GM23338 (cell line): ENCODE measurements at regions not wholly inside any gene's neighbourhood (a gene's known extent, or its start where the extent isn't known, plus 50 kb on each side); places are given as distances from the start of the nearest gene placed in this dataset.

ENCODE experiments used
- ATAC-seq: fragments of 200-7000 bp; cut with Tn5 transposase; 3 replicates; pipeline ENCODE4 v1.9.1; 2020
- DNase-seq: peaks from one replicate; pipeline ENCODE4 v3.0.0-alpha.2; 2015; ENCODE audit warnings: low spot score
- H2AFZ ChIP-seq: fragments of 200-600 bp; sonication (generic); 2 replicates; pipeline ENCODE4 v1.8.0; 2016; ENCODE audit warnings: antibody characterized with exemption, mild to moderate bottlenecking, moderate library complexity
- H3F3A ChIP-seq: fragments of 200-600 bp; sonication (generic); replicated peaks from 2 replicates; pipeline ENCODE4 v1.8.0; 2017; ENCODE audit warnings: antibody characterized with exemption, mixed run types, low read depth
- H3K27ac ChIP-seq: fragments of 200-600 bp; sonication (generic); 2 replicates; pipeline ENCODE4 v1.6.1; 2016; ENCODE audit warnings: low read depth
- H3K27me3 ChIP-seq: fragments of 200-600 bp; sonication (generic); 2 replicates; pipeline ENCODE4 v1.8.0; 2016; ENCODE audit warnings: mild to moderate bottlenecking, mixed run types, moderate library complexity; ENCODE audit not compliant: insufficient read depth
- H3K36me3 ChIP-seq: fragments of 200-600 bp; sonication (generic); 2 replicates; pipeline ENCODE4 v1.8.0; 2016; ENCODE audit warnings: mild to moderate bottlenecking; ENCODE audit not compliant: insufficient read depth
- H3K4me1 ChIP-seq: fragments of 200-600 bp; sonication (generic); 2 replicates; pipeline ENCODE4 v1.8.0; 2016; ENCODE audit warnings: mild to moderate bottlenecking, moderate library complexity; ENCODE audit not compliant: insufficient read depth
- H3K4me2 ChIP-seq: fragments of 200-600 bp; sonication (generic); 2 replicates; pipeline ENCODE4 v1.7.1; 2017; ENCODE audit warnings: mixed run types
- H3K4me3 ChIP-seq: fragments of 200-600 bp; sonication (generic); 2 replicates; pipeline ENCODE4 v1.6.1; 2016; ENCODE audit warnings: mixed run types
- H3K79me2 ChIP-seq: fragments of 200-600 bp; sonication (generic); replicated peaks from 2 replicates; pipeline ENCODE4 v1.8.0; 2017; ENCODE audit warnings: mild to moderate bottlenecking; ENCODE audit not compliant: insufficient read depth
- H3K9me2 ChIP-seq: fragments of 200-600 bp; sonication (generic); 2 replicates; pipeline ENCODE4 v1.8.0; 2017; ENCODE audit not compliant: insufficient read depth
- H4K20me1 ChIP-seq: fragments of 200-600 bp; sonication (generic); replicated peaks from 2 replicates; pipeline ENCODE4 v1.8.0; 2017; ENCODE audit warnings: mild to moderate bottlenecking; ENCODE audit not compliant: insufficient read depth
- H3K27ac Mint-ChIP-seq: 2 replicates; pipeline ENCODE4 v1.8.0; 2020; ENCODE audit warnings: inconsistent platforms, mild to moderate bottlenecking, moderate library complexity, mixed read lengths
- H3K27me3 Mint-ChIP-seq: 3 replicates; pipeline ENCODE4 v1.8.0; 2022; ENCODE audit warnings: low read depth, mild to moderate bottlenecking, moderate library complexity, mixed read lengths, inconsistent platforms; ENCODE audit not compliant: insufficient read depth, poor library complexity
- H3K36me3 Mint-ChIP-seq: 3 replicates; pipeline ENCODE4 v1.8.0; 2021; ENCODE audit warnings: low read depth, mild to moderate bottlenecking, inconsistent platforms, moderate library complexity, mixed read lengths
- H3K4me1 Mint-ChIP-seq: 3 replicates; pipeline ENCODE4 v1.8.0; 2020; ENCODE audit warnings: mild to moderate bottlenecking, inconsistent platforms, mixed read lengths
- H3K4me3 Mint-ChIP-seq: 3 replicates; pipeline ENCODE4 v1.8.0; 2021; ENCODE audit warnings: moderate library complexity, mild to moderate bottlenecking, inconsistent platforms, mixed read lengths
- H3K9me3 Mint-ChIP-seq: 3 replicates; pipeline ENCODE4 v1.8.0; 2020; ENCODE audit warnings: moderate library complexity, mild to moderate bottlenecking, inconsistent platforms, mixed read lengths
- CREB1 ChIP-seq: fragments of 250-450 bp; sonication (Bioruptor Pico); IDR thresholded peaks from 2 replicates; pipeline ENCODE4 v1.5.0; 2020; ENCODE audit warnings: low read depth, mild to moderate bottlenecking, moderate library complexity
- CTCF ChIP-seq, 2 experiments: fragments of 200-600 bp in 1 of 2; sonication (generic) in 1 of 2; conservative IDR thresholded peaks; 2 replicates each; pipeline versions ENCODE4 v1.5.1 to v1.6.1; 2016 to 2017; ENCODE audit warnings: antibody characterized with exemption in 2 of 2, low read depth in 2 of 2, mild to moderate bottlenecking in 2 of 2, moderate library complexity in 1 of 2
- ETS1 ChIP-seq: IDR thresholded peaks from 2 replicates; pipeline ENCODE4 v1.6.1; 2016; ENCODE audit warnings: antibody characterized with exemption
- EZH2 ChIP-seq: fragments of 200-600 bp; sonication (generic); IDR thresholded peaks from one replicate; pipeline ENCODE4 v1.8.0; 2017; ENCODE audit warnings: antibody characterized with exemption, mild to moderate bottlenecking, low read depth; ENCODE audit not compliant: unreplicated experiment
- EZH2phosphoT487 ChIP-seq: fragments of 200-600 bp; sonication (generic); IDR thresholded peaks from one replicate; pipeline ENCODE4 v1.8.1; 2018; ENCODE audit warnings: antibody characterized with exemption; ENCODE audit not compliant: unreplicated experiment
- JUNB ChIP-seq: IDR thresholded peaks from one replicate; pipeline ENCODE4 v1.6.1; 2016; ENCODE audit warnings: antibody characterized with exemption; ENCODE audit not compliant: unreplicated experiment
- NANOG ChIP-seq: IDR thresholded peaks from 2 replicates; pipeline ENCODE4 v1.6.1; 2016; ENCODE audit warnings: antibody characterized with exemption, borderline replicate concordance
- POLR2AphosphoS5 ChIP-seq: IDR thresholded peaks from 2 replicates; pipeline ENCODE4 v1.6.1; 2016; ENCODE audit warnings: antibody characterized with exemption, low read depth
- REST ChIP-seq: IDR thresholded peaks from one replicate; pipeline ENCODE4 v1.6.1; 2018; ENCODE audit warnings: antibody characterized with exemption; ENCODE audit not compliant: unreplicated experiment
- STAT1 ChIP-seq: IDR thresholded peaks from one replicate; pipeline ENCODE4 v1.6.1; 2016; ENCODE audit warnings: antibody characterized with exemption; ENCODE audit not compliant: unreplicated experiment
- ZNF114 ChIP-seq: fragments of 250-450 bp; sonication (Bioruptor Pico); IDR thresholded peaks from 2 replicates; pipeline ENCODE4 v1.5.0; 2020; ENCODE audit warnings: mild to moderate bottlenecking, moderate library complexity
- ZNF331 ChIP-seq: fragments of 250-450 bp; sonication (Bioruptor Pico); IDR thresholded peaks from 2 replicates; pipeline ENCODE4 v1.5.0; 2020; ENCODE audit warnings: low read depth, mild to moderate bottlenecking, moderate library complexity
- ZNF462 ChIP-seq: fragments of 250-450 bp; sonication (Bioruptor Pico); IDR thresholded peaks from 2 replicates; pipeline ENCODE4 v1.5.0; 2020; ENCODE audit warnings: mild to moderate bottlenecking, moderate library complexity

GRCh38 chr2:220963076-220963475, 609.0 kb downstream of the EPHA4 start:
- H3K27me3 Mint-ChIP-seq, result peaks cover 3% of the 10 kb centered on the region
- TF ChIP-seq ZNF462 (CRISPR knock-in tag), result no peak
- no peak for TF ChIP-seq NANOG
- no peak for TF ChIP-seq REST
- no peak for TF ChIP-seq ZNF114
- TF ChIP-seq CREB1 (CRISPR knock-in tag), result no peak
- no peak for TF ChIP-seq JUNB
- TF ChIP-seq EZH2phosphoT487, result no peak
- no peak for TF ChIP-seq EZH2
- no peak for TF ChIP-seq ZNF331
- TF ChIP-seq CTCF (conservative IDR thresholded peaks at IDR 0.05; ENCODE audit: low read depth in 2 of 2), result no peak
- no peak for TF ChIP-seq POLR2AphosphoS5
- TF ChIP-seq STAT1, result no peak
- no peak for TF ChIP-seq ETS1

More at GRCh38 chr2:220963076-220963475, 609.0 kb downstream of the EPHA4 start:
- Histone ChIP-seq H3K4me1 (no peaks in the 10 kb centered on the region), H3F3A (no peaks in the 10 kb centered on the region), H4K20me1 (no peaks in the 10 kb centered on the region), H3K4me2 (no peak overlapping the region), H3K27me3 (no peaks in the 10 kb centered on the region), H3K27ac (no peak overlapping the region), H2AFZ (no peak overlapping the region), H3K4me3 (no peak overlapping the region), H3K9me2 (no peaks in the 10 kb centered on the region; the same call in 1 of the 2 replicates), H3K36me3 (no peaks in the 10 kb centered on the region), H3K79me2 (no peaks in the 10 kb centered on the region)
- H3K4me1 Mint-ChIP-seq, result peaks cover 5% of the 10 kb centered on the region; the same call in 2 of the 3 replicates
- H3K4me3 Mint-ChIP-seq, result no peak overlapping the region
- DNase-seq (no peak), ATAC-seq (no peak)
- H3K27ac Mint-ChIP-seq, result no peak overlapping the region
- H3K9me3 Mint-ChIP-seq, result no peaks in the 10 kb centered on the region
- H3K36me3 Mint-ChIP-seq, result no peaks in the 10 kb centered on the region
